ENCODE measurements at regions not wholly inside any gene's neighbourhood (a gene's known extent, or its start where the extent isn't known, plus 50 kb on each side); places are given as distances from the start of the nearest gene placed in this dataset.

DNA sequence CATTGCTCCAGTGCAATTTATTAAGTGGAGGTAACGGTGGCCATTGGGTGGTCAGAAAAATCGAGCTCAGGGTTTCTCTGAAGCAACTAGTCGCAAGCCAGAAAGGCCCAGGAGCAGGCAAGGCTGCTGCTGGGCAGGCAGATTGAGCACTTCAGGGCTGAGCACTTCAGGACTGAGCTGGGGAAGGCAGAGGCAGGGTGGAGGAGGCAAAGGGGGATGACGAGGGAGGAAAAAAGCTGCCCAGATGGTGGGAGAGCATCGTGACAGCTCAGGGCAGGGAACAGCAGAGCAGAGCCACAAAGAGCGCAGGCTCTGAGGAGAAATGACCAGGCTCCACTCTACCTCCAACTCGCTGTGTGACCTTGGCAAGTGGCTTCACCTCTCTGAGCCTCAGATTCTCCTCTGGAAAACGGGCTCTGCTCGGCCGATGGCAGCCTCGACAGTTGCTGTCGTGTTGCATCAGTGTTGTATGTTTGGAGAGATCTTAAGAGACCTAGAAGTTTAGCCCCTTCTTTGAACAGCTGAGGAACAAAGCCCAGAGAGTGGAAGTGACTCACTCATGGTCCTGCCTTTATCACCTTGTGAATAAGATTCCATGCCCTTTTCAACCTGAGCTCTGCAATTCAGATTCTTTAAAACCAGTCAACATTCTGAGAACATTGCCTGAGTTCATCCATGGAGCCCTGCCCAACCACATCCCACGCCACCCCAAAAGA, 141.4 kb downstream of the SYF2 start:
- ATAC-seq (ENCODE audit: low read depth) (no peak), DNase-seq (no peak)
- no peaks in the 10 kb centered on the region for H3K27me3 Mint-ChIP-seq
- intact Hi-C loops (cut with micrococcal nuclease): no loop called here
- TF ChIP-seq, protein P1, sequence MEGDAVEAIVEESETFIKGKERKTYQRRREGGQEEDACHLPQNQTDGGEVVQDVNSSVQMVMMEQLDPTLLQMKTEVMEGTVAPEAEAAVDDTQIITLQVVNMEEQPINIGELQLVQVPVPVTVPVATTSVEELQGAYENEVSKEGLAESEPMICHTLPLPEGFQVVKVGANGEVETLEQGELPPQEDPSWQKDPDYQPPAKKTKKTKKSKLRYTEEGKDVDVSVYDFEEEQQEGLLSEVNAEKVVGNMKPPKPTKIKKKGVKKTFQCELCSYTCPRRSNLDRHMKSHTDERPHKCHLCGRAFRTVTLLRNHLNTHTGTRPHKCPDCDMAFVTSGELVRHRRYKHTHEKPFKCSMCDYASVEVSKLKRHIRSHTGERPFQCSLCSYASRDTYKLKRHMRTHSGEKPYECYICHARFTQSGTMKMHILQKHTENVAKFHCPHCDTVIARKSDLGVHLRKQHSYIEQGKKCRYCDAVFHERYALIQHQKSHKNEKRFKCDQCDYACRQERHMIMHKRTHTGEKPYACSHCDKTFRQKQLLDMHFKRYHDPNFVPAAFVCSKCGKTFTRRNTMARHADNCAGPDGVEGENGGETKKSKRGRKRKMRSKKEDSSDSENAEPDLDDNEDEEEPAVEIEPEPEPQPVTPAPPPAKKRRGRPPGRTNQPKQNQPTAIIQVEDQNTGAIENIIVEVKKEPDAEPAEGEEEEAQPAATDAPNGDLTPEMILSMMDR (IDR thresholded peaks at IDR 0.05): no peak
- H3K4me1 Mint-ChIP-seq: peaks cover 15% of the 10 kb centered on the region
- ChIA-PET CTCF (no interaction called here), POLR2A (no interaction called here)
- H3K36me3 Mint-ChIP-seq (ENCODE audit: low read depth): no peaks in the 10 kb centered on the region
- no peaks in the 10 kb centered on the region for H3K9me3 Mint-ChIP-seq
- H3K4me3 Mint-ChIP-seq: no peak overlapping the region
- no peak overlapping the region for H3K27ac Mint-ChIP-seq

DNA sequence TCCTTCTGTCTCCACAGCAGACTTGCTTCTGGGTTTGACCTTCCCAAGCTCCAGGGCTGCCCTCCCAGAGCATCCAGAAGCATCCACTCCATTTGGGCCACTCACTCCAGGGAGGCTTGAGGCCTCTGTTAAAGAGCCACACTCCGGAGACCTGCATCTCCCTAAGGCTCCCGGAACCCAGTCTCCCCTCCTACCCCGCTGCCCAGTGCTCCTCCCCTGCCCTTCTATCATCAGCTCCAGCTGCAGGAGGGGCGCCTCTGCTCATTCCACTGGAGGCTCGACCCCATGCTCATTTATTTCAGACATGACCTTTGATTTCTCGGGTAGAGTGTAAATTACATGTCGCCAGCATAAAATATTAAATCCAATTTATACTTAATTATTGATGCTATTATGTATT, 142.5 kb downstream of the SYF2 start:
- ATAC-seq (ENCODE audit: low read depth) (no peak), DNase-seq (no peak)
- CTCF ChIA-PET: no interaction called here
- POLR2A ChIA-PET: no interaction called here
- TF ChIP-seq, protein P1 (IDR thresholded peaks at IDR 0.05): no peak
- Mint-ChIP-seq H3K36me3 (ENCODE audit: low read depth) (no peaks in the 10 kb centered on the region), H3K27me3 (no peaks in the 10 kb centered on the region), H3K9me3 (no peaks in the 10 kb centered on the region), H3K27ac (no peak overlapping the region), H3K4me3 (no peak overlapping the region), H3K4me1 (peaks cover 7% of the 10 kb centered on the region)
- intact Hi-C loops (cut with micrococcal nuclease): no loop called here

DNA sequence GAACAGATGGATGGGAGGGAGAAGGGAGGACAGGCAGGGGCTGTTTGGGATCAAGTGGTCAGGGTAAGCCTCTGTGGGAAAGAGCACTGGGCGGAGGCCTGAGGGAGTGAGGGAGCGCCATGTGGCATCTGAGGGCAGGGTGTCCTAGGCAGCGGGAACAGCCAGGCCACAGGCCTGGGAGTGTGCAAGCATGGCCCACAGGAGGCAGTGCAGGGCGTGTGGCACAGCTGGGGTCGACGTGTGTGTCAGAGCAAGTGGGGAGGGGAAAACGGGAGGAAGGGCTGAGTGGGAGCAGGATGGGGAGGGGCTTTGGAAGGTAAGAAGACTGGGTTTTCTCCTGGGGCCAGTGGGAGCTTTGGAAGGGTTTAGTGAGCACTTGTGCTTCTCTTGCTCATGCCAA, 143.4 kb downstream of the SYF2 start:
- Mint-ChIP-seq H3K4me3 (no peak overlapping the region), H3K36me3 (ENCODE audit: low read depth) (no peaks in the 10 kb centered on the region), H3K9me3 (no peaks in the 10 kb centered on the region), H3K27me3 (no peaks in the 10 kb centered on the region), H3K4me1 (peaks cover 6% of the 10 kb centered on the region), H3K27ac (no peak overlapping the region)
- ATAC-seq (ENCODE audit: low read depth) (no peak), DNase-seq (no peak)
- TF ChIP-seq, protein P1 (IDR thresholded peaks at IDR 0.05): no peak
- POLR2A ChIA-PET: no interaction called here
- intact Hi-C loops (cut with micrococcal nuclease): no loop called here
- CTCF ChIA-PET: interaction anchor here (1.7 kb wide), 1 partner anchor 12 kb away, joined by 7 read pairs; no protein-coding TSS in a partner anchor

DNA sequence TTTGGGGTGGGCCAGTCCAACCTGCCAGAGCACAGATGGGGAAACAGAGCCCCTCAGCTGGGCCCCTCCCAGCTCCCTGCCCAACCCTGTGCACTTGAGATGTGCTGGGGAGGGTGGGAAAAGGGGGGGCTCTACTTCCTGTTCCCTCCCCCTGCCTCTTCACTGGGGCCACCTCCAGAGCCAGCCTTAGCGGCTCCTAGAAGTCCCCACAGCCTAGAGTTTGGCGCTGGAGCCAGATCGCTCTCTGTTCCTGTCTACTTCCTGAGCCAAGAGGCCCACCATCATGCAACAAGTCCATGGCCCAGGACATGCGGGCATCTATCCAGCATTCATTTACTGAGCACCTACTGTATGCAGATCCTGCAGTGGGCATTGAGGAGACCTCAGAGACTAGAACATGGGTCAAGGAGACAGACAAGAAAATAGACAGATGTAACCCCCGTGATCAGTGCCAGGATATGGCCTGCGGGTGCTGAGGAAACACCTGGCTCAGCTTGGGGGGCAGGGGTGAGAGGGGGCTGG, 144.1 kb downstream of the SYF2 start:
- ChIA-PET CTCF (interaction anchor here (1.7 kb wide), 1 partner anchor 13 kb away, joined by 7 read pairs; no protein-coding TSS in a partner anchor), POLR2A (no interaction called here)
- no peaks in the 10 kb centered on the region for H3K9me3 Mint-ChIP-seq
- no peak overlapping the region for H3K27ac Mint-ChIP-seq
- no peak for ATAC-seq (ENCODE audit: low read depth)
- intact Hi-C loops (cut with micrococcal nuclease): no loop called here
- no peaks in the 10 kb centered on the region for H3K27me3 Mint-ChIP-seq
- TF ChIP-seq, protein P1 (IDR thresholded peaks at IDR 0.05): no peak
- no peak overlapping the region for H3K4me3 Mint-ChIP-seq
- H3K36me3 Mint-ChIP-seq (ENCODE audit: low read depth): no peaks in the 10 kb centered on the region
- DNase-seq: no peak
- peaks cover under 1% of the 10 kb centered on the region for H3K4me1 Mint-ChIP-seq

DNA sequence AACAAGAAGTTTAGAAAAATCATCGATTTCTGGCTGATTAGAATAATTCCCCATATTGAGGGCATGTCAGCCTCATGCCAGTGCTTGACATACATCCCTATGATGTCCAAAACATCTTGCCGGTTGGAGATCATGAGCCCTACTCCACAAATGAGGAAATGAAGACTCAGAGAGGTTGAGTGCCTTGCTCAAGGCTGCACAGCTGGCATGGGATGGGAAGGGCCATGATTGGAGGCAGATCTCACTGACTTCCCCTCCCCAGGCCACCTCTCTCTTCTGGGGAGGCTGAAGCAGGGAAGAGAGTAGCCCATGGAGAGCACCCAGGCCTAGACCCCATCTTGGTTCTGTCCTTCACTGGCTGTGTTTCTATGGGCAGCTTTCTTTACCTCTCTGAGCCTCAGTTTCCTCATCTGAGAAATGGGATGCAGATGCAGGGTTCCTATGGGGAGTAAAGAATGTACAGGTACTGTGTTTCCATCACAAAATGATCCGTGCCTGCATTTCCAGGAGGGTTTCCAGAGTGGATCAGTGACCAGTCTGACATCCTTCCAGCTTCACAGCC, 145.7 kb downstream of the SYF2 start:
- Mint-ChIP-seq H3K27ac (no peak overlapping the region), H3K4me1 (no peaks in the 10 kb centered on the region), H3K27me3 (no peaks in the 10 kb centered on the region), H3K36me3 (ENCODE audit: low read depth) (no peaks in the 10 kb centered on the region), H3K9me3 (no peaks in the 10 kb centered on the region), H3K4me3 (no peak overlapping the region)
- TF ChIP-seq, protein P1 (IDR thresholded peaks at IDR 0.05): no peak
- POLR2A ChIA-PET: no interaction called here
- CTCF ChIA-PET: no interaction called here
- ATAC-seq (ENCODE audit: low read depth) (no peak), DNase-seq (no peak)
- intact Hi-C loops (cut with micrococcal nuclease): no loop called here

Measured in activated B cell treated with CpG ODN at 0.5 μM for 24 hours (primary cell).